K562 (cell line): ENCODE measurements at regions not wholly inside any gene's neighbourhood (a gene's known extent, or its start where the extent isn't known, plus 50 kb on each side); places are given as distances from the start of the nearest gene placed in this dataset.

Source experiments
- ATF7 ChIP-seq: fragments of 450-650 bp; IDR thresholded peaks from 2 replicates; pipeline ENCODE4 v1.7.1; 2014; ENCODE audit warnings: mild to moderate bottlenecking, moderate library complexity
- CCNT2 ChIP-seq: IDR thresholded peaks from 2 replicates; pipeline ENCODE4 v1.6.1; 2011; ENCODE audit warnings: borderline replicate concordance, low read depth, mild to moderate bottlenecking, moderate library complexity, mixed read lengths, low read length; ENCODE audit not compliant: insufficient read length; ENCODE audit errors: extremely low read depth
- FOXA3 ChIP-seq, 2 experiments: fragments of 450-650 bp in 1 of 2; sonication (generic) in 1 of 2; formaldehyde crosslinking; IDR thresholded peaks in 1 of 2; conservative IDR thresholded peaks in 1 of 2; 2 replicates each; pipeline versions ENCODE4 v1.4.0 to v1.8.0; 2020 to 2022; ENCODE audit warnings: mild to moderate bottlenecking in 2 of 2, missing genetic modification reagents in 1 of 2
- FOXK2 ChIP-seq, 2 experiments: fragments of 450-650 bp; IDR thresholded peaks in 1 of 2; conservative IDR thresholded peaks in 1 of 2; 2 replicates each; pipeline ENCODE4 v1.6.1; 2016; ENCODE audit warnings: low read depth in 2 of 2, mild to moderate bottlenecking in 1 of 2
- GABPA ChIP-seq: fragments of 200-800 bp; sonication (Bioruptor generic); conservative IDR thresholded peaks from 2 replicates; pipeline ENCODE4 v1.6.1; 2016; ENCODE audit warnings: low read depth, missing genetic modification characterization, missing compliant biosample characterization
- HCFC1 ChIP-seq: IDR thresholded peaks from 2 replicates; pipeline ENCODE4 v1.6.1; 2012; ENCODE audit warnings: low read depth, low read length, improper control_type of control experiment
- HDAC6 ChIP-seq: IDR thresholded peaks from 2 replicates; pipeline ENCODE4 v1.6.1; 2012; ENCODE audit warnings: low read depth, mild to moderate bottlenecking, control low read depth, inconsistent platforms, low read length, moderate library complexity
- NRF1 ChIP-seq, 2 experiments: fragments of 450-650 bp; IDR thresholded peaks in 1 of 2; conservative IDR thresholded peaks in 1 of 2; 2 replicates each; pipeline ENCODE4 v1.6.1; 2014; ENCODE audit warnings: mild to moderate bottlenecking in 2 of 2
- PHF20 ChIP-seq: fragments of 450-650 bp; IDR thresholded peaks from 2 replicates; pipeline ENCODE4 v1.6.1; 2018; ENCODE audit not compliant: partially characterized antibody
- PTRF ChIP-seq: fragments of 450-650 bp; IDR thresholded peaks from 2 replicates; pipeline ENCODE4 v1.6.1; 2016; ENCODE audit warnings: mild to moderate bottlenecking, missing genetic modification characterization, missing compliant biosample characterization
- SMARCA5 ChIP-seq: fragments of 450-650 bp; IDR thresholded peaks from 2 replicates; pipeline ENCODE4 v1.6.1; 2016
- ZBTB11 ChIP-seq, 3 experiments: fragments of 200-800 bp in 1 of 3; fragments of 250-450 bp in 1 of 3; fragments of 450-650 bp in 1 of 3; sonication (Bioruptor Pico) in 1 of 3; sonication (Bioruptor generic) in 1 of 3; formaldehyde crosslinking in 1 of 3; IDR thresholded peaks; 2 replicates each; pipeline versions ENCODE4 v1.6.1 to v1.8.0; 2016 to 2022; ENCODE audit warnings: mild to moderate bottlenecking in 2 of 3, missing genetic modification characterization in 2 of 3, missing compliant biosample characterization in 1 of 3, moderate library complexity in 1 of 3
- ZFP1 ChIP-seq: fragments of 450-650 bp; formaldehyde crosslinking; IDR thresholded peaks from 2 replicates; pipeline ENCODE4 v1.4.0; 2020; ENCODE audit warnings: mild to moderate bottlenecking, mixed read lengths
- ZNF224 ChIP-seq: sonication (generic); formaldehyde crosslinking; IDR thresholded peaks from 2 replicates; pipeline ENCODE4 v1.8.0; 2022; ENCODE audit warnings: mild to moderate bottlenecking, missing genetic modification reagents
- ZNF592 ChIP-seq: fragments of 450-650 bp; IDR thresholded peaks from 2 replicates; pipeline ENCODE4 v1.6.1; 2017; ENCODE audit warnings: antibody characterized with exemption, mild to moderate bottlenecking
- ZNF707 ChIP-seq: fragments of 250-450 bp; sonication (Bioruptor Pico); conservative IDR thresholded peaks from 2 replicates; pipeline ENCODE4 v1.8.0; 2022; ENCODE audit warnings: inconsistent platforms, mild to moderate bottlenecking, moderate library complexity

- peak; percentile 21; the same call in 1 of the 2 replicates for TF ChIP-seq HCFC1
- peak; percentile 68 for TF ChIP-seq ATF7
- TF ChIP-seq GABPA = peak; percentile 85
- no peak for TF ChIP-seq ZNF707 (CRISPR knock-in tag)
- TF ChIP-seq CCNT2 = peak; percentile 82
- TF ChIP-seq ZNF592 = peak; percentile 90
- no peak for TF ChIP-seq HDAC6
- no peak for TF ChIP-seq PTRF
- 0 out of 4 replicates have a peak, but pooled peaks of 1 of the 2 experiments have one; percentile 50 for TF ChIP-seq FOXK2 (conservative IDR thresholded peaks at IDR 0.05 in 1 of 2, IDR thresholded peaks at IDR 0.05 in 1 of 2; ENCODE audit: low read depth in 2 of 2)
- no peak for TF ChIP-seq ZNF224
- 0 out of 4 replicates have a peak, but pooled peaks of 1 of the 2 experiments have one; percentile 9 for TF ChIP-seq NRF1 (conservative IDR thresholded peaks at IDR 0.05 in 1 of 2, IDR thresholded peaks at IDR 0.05 in 1 of 2)
- TF ChIP-seq ZBTB11 (CRISPR knock-in tag; IDR thresholded peaks at IDR 0.05) = peak in 1 of 3 experiments; percentile 71; a peak in 2 of 6 replicates
- 0 out of 4 replicates have a peak, but pooled peaks of 1 of the 2 experiments have one; percentile 24 for TF ChIP-seq FOXA3 (CRISPR knock-in tag; conservative IDR thresholded peaks at IDR 0.05 in 1 of 2, IDR thresholded peaks at IDR 0.05 in 1 of 2)
- no peak for TF ChIP-seq SMARCA5
- TF ChIP-seq PHF20 = peak; percentile 62
- no peak for TF ChIP-seq ZFP1
These were observed 72.0 kb downstream of the IRF2BPL start (continued) for GRCh38 chr14:76956316-76957090.
